ENCODE measurements at regions not wholly inside any gene's neighbourhood (a gene's known extent, or its start where the extent isn't known, plus 50 kb on each side); places are given as distances from the start of the nearest gene placed in this dataset.

GRCh38 chr7:109376576-109376975 is 806.9 kb downstream of the DNAJB9 start:
- DNase-seq (no peak), ATAC-seq (peak; percentile 24)
- intact Hi-C loops (cut with DNase I), result no loop called here
- Histone ChIP-seq H3K27ac (peak overlapping the region in 3 of 4 donors; percentile 45 to 58 (median 51)), H3K4me3 (no peak overlapping the region), H3K27me3 (no peaks in the 10 kb centered on the region), H3K4me1 (peaks cover 56% of the 10 kb centered on the region), H3K36me3 (replicated peaks in 1 of 2; ENCODE audit: insufficient read depth in 1 of 2, low read depth in 2 of 2) (no peaks in the 10 kb centered on the region), H3K9me3 (no peaks in the 10 kb centered on the region)
- TF ChIP-seq CTCF (IDR thresholded peaks at IDR 0.05) (no peak), POLR2A (IDR thresholded peaks at IDR 0.05) (no peak)

- ATAC-seq, result peak; percentile 63
- intact Hi-C loops (cut with DNase I), result no loop called here
- H3K27ac ChIP-seq, result peak overlapping the region in 3 of 4 donors; percentile 45 to 58 (median 51)
- peaks cover 56% of the 10 kb centered on the region for H3K4me1 ChIP-seq
- TF ChIP-seq CTCF (IDR thresholded peaks at IDR 0.05) (no peak), POLR2A (IDR thresholded peaks at IDR 0.05) (no peak)
- H3K4me3 ChIP-seq, result no peak overlapping the region
- peak in 2 of 4 donors; percentile 10 for DNase-seq
- H3K9me3 ChIP-seq, result no peaks in the 10 kb centered on the region
- H3K27me3 ChIP-seq, result no peaks in the 10 kb centered on the region
- no peaks in the 10 kb centered on the region for H3K36me3 ChIP-seq (replicated peaks in 1 of 2; ENCODE audit: insufficient read depth in 1 of 2, low read depth in 2 of 2)
- WGBS, 2 donors, result 27 to 33% methylated on average over 3 of the region's 3 CpGs
These were observed 807.6 kb downstream of the DNAJB9 start for GRCh38 chr7:109377076-109377884.

- Histone ChIP-seq H3K36me3 (replicated peaks in 1 of 2; ENCODE audit: insufficient read depth in 1 of 2, low read depth in 2 of 2) (no peaks in the 10 kb centered on the region), H3K27ac (no peak overlapping the region), H3K4me3 (no peak overlapping the region), H3K9me3 (no peaks in the 10 kb centered on the region), H3K4me1 (no peaks in the 10 kb centered on the region), H3K27me3 (no peaks in the 10 kb centered on the region)
- no peak for TF ChIP-seq CTCF (IDR thresholded peaks at IDR 0.05)
- TF ChIP-seq POLR2A (IDR thresholded peaks at IDR 0.05), result no peak
- intact Hi-C loops (cut with DNase I), result no loop called here
- DNase-seq (no peak), ATAC-seq (no peak)
- 90 to 92% methylated on average over 2 of the region's 2 CpGs for WGBS, 2 donors
These were observed 817.3 kb downstream of the DNAJB9 start for GRCh38 chr7:109386959-109387358.

- Histone ChIP-seq H3K9me3 (no peaks in the 10 kb centered on the region), H3K4me1 (no peaks in the 10 kb centered on the region), H3K27me3 (no peaks in the 10 kb centered on the region), H3K4me3 (no peak overlapping the region), H3K27ac (no peak overlapping the region), H3K36me3 (replicated peaks in 1 of 2; ENCODE audit: insufficient read depth in 1 of 2, low read depth in 2 of 2) (no peaks in the 10 kb centered on the region)
- no peak for ATAC-seq
- 100% methylated on average over 1 of the region's 1 CpG; no CpG with 5 or more reads in 1 of the 2 donors for WGBS, 2 donors
- TF ChIP-seq CTCF (IDR thresholded peaks at IDR 0.05) (no peak), POLR2A (IDR thresholded peaks at IDR 0.05) (no peak)
- intact Hi-C loops (cut with DNase I), result no loop called here
- peak in 2 of 4 donors; percentile 5 to 11 for DNase-seq
These were observed 817.9 kb downstream of the DNAJB9 start for GRCh38 chr7:109387530-109387929.

GRCh38 chr7:109391240-109391639 is 821.6 kb downstream of the DNAJB9 start:
- H3K36me3 ChIP-seq (replicated peaks in 1 of 2; ENCODE audit: insufficient read depth in 1 of 2, low read depth in 2 of 2), result no peaks in the 10 kb centered on the region
- 22 to 39% methylated on average over 3 of the region's 3 CpGs for whole genome bisulfite sequencing, 2 donors
- TF ChIP-seq CTCF (IDR thresholded peaks at IDR 0.05) (no peak), POLR2A (IDR thresholded peaks at IDR 0.05) (no peak)
- H3K9me3 ChIP-seq, result no peaks in the 10 kb centered on the region
- no peak overlapping the region for H3K27ac ChIP-seq
- no peak for ATAC-seq
- H3K27me3 ChIP-seq, result no peaks in the 10 kb centered on the region
- intact Hi-C loops (cut with DNase I), result no loop called here
- no peak for DNase-seq
- H3K4me1 ChIP-seq, result no peaks in the 10 kb centered on the region
- H3K4me3 ChIP-seq, result no peak overlapping the region

All from body of pancreas (tissue), 4 donors.